ENCODE measurements at regions not wholly inside any gene's neighbourhood (a gene's known extent, or its start where the extent isn't known, plus 50 kb on each side); places are given as distances from the start of the nearest gene placed in this dataset.

DNA sequence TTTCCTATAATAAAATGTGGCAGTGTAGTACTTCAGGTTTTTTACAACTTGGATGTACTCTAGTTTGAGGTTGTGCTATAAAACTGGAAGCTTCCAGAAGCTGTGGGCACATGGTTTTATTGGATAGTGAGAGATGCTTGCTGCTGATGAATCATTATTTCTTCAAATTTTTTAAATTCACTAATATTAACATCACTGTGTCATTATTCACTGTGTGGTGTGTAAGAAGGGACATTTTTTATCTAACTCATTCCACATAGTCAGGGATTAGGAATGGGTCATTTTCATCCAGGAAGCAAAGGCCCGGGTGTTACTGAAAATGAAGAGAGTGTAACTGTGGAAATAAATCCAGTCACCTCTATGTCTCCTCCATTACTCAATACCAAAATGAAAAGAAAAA, 421.0 kb downstream of the TENT5A start:
- no peak for TF ChIP-seq POLR2A (IDR thresholded peaks at IDR 0.05; ENCODE audit: low read depth, low read length)
- no peak for TF ChIP-seq POLR2AphosphoS5 (IDR thresholded peaks at IDR 0.05; ENCODE audit: low read depth, low read length)
